ENCODE measurements at regions not wholly inside any gene's neighbourhood (a gene's known extent, or its start where the extent isn't known, plus 50 kb on each side); places are given as distances from the start of the nearest gene placed in this dataset.

- Histone ChIP-seq H3K27ac (no peak overlapping the region), H3K36me3 (no peaks in the 10 kb centered on the region), H3K4me3 (no peak overlapping the region), H3K4me1 (ENCODE audit: low read depth) (no peaks in the 10 kb centered on the region), H3K9me3 (ENCODE audit: low read depth) (no peaks in the 10 kb centered on the region), H3K27me3 (no peaks in the 10 kb centered on the region)
- DNase-seq (ENCODE audit: low read depth in 1 of 2, low spot score in 1 of 2), result no peak
- no peak for TF ChIP-seq CTCF (IDR thresholded peaks at IDR 0.05; ENCODE audit: low read depth, low read length)
Observed at GRCh38 chr2:156057647-156058046, 274.9 kb downstream of the NR4A2 start.

GRCh38 chr2:156054983-156055382, 277.5 kb downstream of the NR4A2 start:
- H3K9me3 ChIP-seq (ENCODE audit: low read depth), result no peaks in the 10 kb centered on the region
- H3K4me1 ChIP-seq (ENCODE audit: low read depth), result no peaks in the 10 kb centered on the region
- no peaks in the 10 kb centered on the region for H3K36me3 ChIP-seq
- no peak for DNase-seq (ENCODE audit: low read depth in 1 of 2, low spot score in 1 of 2)
- H3K4me3 ChIP-seq, result no peak overlapping the region
- no peak overlapping the region for H3K27ac ChIP-seq
- H3K27me3 ChIP-seq, result no peaks in the 10 kb centered on the region
- no peak for TF ChIP-seq CTCF (IDR thresholded peaks at IDR 0.05; ENCODE audit: low read depth, low read length)

- Histone ChIP-seq H3K27ac (no peak overlapping the region), H3K36me3 (no peaks in the 10 kb centered on the region), H3K4me1 (ENCODE audit: low read depth) (no peaks in the 10 kb centered on the region), H3K27me3 (no peaks in the 10 kb centered on the region), H3K9me3 (ENCODE audit: low read depth) (no peaks in the 10 kb centered on the region), H3K4me3 (no peak overlapping the region)
- DNase-seq (ENCODE audit: low read depth in 1 of 2, low spot score in 1 of 2), result no peak
- TF ChIP-seq CTCF (IDR thresholded peaks at IDR 0.05; ENCODE audit: low read depth, low read length), result no peak
Observed at GRCh38 chr2:156046900-156047299, 285.6 kb downstream of the NR4A2 start.

GRCh38 chr2:156042895-156043294, 289.6 kb downstream of the NR4A2 start:
- H3K4me1 ChIP-seq (ENCODE audit: low read depth), result no peaks in the 10 kb centered on the region
- no peak overlapping the region for H3K27ac ChIP-seq
- no peaks in the 10 kb centered on the region for H3K27me3 ChIP-seq
- no peaks in the 10 kb centered on the region for H3K9me3 ChIP-seq (ENCODE audit: low read depth)
- no peak overlapping the region for H3K4me3 ChIP-seq
- TF ChIP-seq CTCF (IDR thresholded peaks at IDR 0.05; ENCODE audit: low read depth, low read length), result no peak
- DNase-seq (ENCODE audit: low read depth in 1 of 2, low spot score in 1 of 2), result no peak
- H3K36me3 ChIP-seq, result no peaks in the 10 kb centered on the region

GRCh38 chr2:156038021-156038420, 294.5 kb downstream of the NR4A2 start:
- no peaks in the 10 kb centered on the region for H3K36me3 ChIP-seq
- no peaks in the 10 kb centered on the region for H3K9me3 ChIP-seq (ENCODE audit: low read depth)
- H3K4me3 ChIP-seq, result no peak overlapping the region
- H3K27ac ChIP-seq, result no peak overlapping the region
- no peak for DNase-seq (ENCODE audit: low read depth in 1 of 2, low spot score in 1 of 2)
- no peaks in the 10 kb centered on the region for H3K4me1 ChIP-seq (ENCODE audit: low read depth)
- TF ChIP-seq CTCF (IDR thresholded peaks at IDR 0.05; ENCODE audit: low read depth, low read length), result no peak
- no peaks in the 10 kb centered on the region for H3K27me3 ChIP-seq

GRCh38 chr2:156037482-156037881, 295.0 kb downstream of the NR4A2 start:
- no peak for DNase-seq (ENCODE audit: low read depth in 1 of 2, low spot score in 1 of 2)
- Histone ChIP-seq H3K27ac (no peak overlapping the region), H3K36me3 (no peaks in the 10 kb centered on the region), H3K9me3 (ENCODE audit: low read depth) (no peaks in the 10 kb centered on the region), H3K4me1 (ENCODE audit: low read depth) (no peaks in the 10 kb centered on the region), H3K27me3 (no peaks in the 10 kb centered on the region), H3K4me3 (no peak overlapping the region)
- no peak for TF ChIP-seq CTCF (IDR thresholded peaks at IDR 0.05; ENCODE audit: low read depth, low read length)

All from cardiac muscle cell (in vitro differentiated cells and primary cell).